GM18861 (cell line): ENCODE measurements at regions not wholly inside any gene's neighbourhood (a gene's known extent, or its start where the extent isn't known, plus 50 kb on each side); places are given as distances from the start of the nearest gene placed in this dataset.

Experiments
- ATAC-seq: cut with Tn5 transposase; IDR thresholded peaks from one replicate; pipeline ENCODE4 v1.9.1; 2021; ENCODE audit not compliant: unreplicated experiment

DNA sequence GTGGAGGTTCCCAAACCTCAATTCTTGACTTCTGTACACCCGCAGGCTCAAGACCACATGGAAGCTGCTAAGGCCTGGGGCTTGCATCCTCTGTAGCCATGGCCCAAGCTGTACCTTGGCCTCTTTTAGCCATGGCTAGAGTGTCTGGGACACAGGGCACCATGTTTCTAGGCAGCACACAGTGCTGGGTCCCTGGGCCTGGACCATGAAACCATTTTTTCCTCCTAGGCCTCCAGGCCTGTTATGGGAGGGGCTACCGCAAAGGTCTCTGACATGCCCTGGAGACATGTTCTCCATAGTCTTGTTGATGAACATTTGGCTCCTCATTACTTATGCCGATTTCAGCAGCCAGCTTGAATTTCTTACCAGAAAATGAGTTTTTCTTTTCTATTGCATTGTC lies 701.4 kb downstream of the FGF9 start:
- no peak for ATAC-seq

GRCh38 chr13:22375151-22375550 lies 704.3 kb downstream of the FGF9 start:
- ATAC-seq: no peak

DNA sequence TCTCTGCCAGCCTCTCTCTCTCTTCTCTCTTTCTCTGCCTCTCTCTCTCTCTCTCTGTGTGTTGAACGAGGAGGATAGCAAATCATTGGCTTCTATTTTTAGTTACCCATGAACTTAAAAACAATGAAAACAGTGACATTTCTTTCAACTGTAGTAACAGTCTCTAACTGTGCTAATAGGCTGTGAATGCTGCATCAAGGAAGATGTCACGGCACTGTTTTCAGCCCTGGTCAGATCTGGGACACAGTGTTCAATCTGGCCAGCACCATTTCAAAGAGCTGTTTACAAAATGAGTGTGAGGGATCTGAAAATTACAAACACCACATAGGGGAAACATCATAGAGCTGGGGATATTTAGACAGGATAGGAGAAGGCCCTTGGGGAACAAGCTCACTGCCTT lies 717.0 kb downstream of the FGF9 start:
- ATAC-seq: no peak

DNA sequence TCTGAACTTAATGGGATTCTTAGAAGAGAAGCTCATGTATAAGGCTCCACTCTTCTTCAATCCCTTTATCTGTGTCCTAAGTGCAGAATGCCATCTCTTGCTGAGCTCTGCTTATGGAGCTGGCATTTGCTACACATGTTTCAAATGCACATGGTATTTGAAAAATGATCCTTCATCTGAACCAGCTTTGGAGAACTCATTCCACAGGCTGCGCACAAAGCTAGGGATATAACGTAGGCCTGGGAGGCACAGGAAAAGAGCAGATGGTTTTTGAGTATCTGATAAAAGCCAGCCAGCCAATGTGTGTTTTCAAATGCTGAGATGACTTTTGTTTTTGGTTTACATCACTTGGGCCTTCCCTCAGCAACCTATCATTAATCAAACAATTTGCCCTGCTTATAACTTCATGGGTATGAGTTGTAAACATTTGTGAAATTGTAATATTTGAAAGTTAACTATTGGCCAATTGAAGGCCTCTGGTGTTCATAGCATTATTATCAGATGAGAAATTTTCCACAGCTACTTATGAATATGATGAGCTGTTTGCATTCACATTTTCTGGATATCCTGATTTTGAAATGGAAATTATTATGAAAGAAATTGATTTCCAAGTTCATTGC lies 729.0 kb downstream of the FGF9 start:
- no peak for ATAC-seq

DNA sequence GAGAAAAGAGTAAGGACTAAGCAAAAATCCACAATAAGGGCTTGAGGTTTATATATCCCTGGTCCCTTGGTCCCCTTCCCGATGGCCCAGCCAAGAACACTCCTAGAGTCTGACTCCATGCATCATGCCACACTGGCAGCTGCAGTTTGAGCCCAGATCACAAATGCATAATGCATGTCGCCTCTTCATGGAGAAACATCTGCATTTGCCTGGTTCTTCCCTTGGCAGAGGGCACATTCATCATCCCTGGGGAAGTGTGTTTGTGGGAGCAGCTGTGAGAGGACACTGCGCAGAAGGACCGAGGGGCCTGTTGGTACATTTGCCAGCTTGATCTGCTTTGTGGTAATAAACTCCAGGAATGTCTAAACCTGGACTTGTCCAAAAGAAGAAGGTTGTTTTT lies 731.8 kb downstream of the FGF9 start:
- no peak for ATAC-seq

DNA sequence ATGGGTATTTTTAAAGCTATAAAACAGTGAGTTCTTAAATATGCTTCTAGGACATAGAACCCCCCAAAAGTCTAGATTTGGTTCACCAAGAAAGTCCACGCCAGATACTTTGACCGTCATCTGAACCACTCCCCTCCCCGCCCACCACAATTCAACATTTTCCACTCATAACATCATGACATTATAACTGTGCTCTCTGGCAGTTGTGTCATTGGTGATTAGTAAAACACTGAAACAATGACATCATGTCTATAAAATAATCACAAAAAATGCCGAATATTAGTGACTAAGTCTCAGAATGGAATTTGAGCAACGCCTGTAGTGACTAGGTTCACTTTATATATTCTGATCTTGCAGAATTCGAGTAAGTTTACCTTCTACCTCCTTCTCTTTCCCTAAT lies 732.3 kb downstream of the FGF9 start:
- ATAC-seq: no peak

GRCh38 chr13:22405891-22406290 lies 735.0 kb downstream of the FGF9 start:
- ATAC-seq: no peak

GRCh38 chr13:22412452-22412851 lies 741.6 kb downstream of the FGF9 start:
- ATAC-seq: no peak

GRCh38 chr13:22422023-22422422 lies 751.1 kb downstream of the FGF9 start:
- no peak for ATAC-seq

DNA sequence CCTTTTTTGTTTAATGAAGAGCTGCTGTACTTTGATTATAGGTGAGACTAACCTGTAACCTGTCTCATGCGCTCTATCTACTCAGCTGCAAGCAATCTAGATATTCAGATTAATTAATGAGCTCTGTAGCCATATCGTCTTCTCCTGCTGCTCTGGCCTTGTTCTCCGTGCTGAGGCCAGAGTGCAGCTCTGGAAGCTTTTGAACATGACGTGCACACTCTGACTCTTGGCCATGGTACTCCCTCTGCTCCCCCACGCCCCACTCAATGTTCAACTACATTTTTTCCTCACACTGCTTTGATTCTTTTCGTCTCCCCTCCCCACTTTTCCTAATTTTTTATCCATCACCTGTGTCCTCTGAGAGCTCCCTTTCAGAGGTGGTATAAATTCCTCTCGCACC lies 751.8 kb downstream of the FGF9 start:
- ATAC-seq: no peak

GRCh38 chr13:22423261-22423660 lies 752.4 kb downstream of the FGF9 start:
- no peak for ATAC-seq

DNA sequence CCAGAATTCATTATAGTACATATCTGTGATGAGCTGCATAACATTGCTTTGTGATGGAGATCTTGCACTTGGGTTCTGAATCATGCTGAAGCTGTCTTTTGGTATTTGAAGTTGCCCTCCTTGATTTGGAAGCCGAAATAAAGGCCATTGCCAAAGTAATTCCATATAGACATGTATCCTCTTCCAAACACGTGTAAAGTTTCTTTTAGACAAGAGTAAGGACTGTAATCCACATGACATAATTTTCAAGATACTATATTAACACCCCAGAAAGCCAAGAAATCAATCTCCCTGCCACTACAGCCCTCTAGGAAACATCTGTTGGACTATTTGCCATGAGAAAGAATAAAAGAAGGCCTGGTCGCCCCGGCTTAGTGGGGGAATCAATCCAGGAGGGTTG lies 754.2 kb downstream of the FGF9 start:
- no peak for ATAC-seq

- ATAC-seq: no peak
Observed at GRCh38 chr13:22427066-22427465, 753.7 kb upstream of the SGCG start.

- ATAC-seq: no peak
Observed at GRCh38 chr13:22427783-22428182, 753.0 kb upstream of the SGCG start.

DNA sequence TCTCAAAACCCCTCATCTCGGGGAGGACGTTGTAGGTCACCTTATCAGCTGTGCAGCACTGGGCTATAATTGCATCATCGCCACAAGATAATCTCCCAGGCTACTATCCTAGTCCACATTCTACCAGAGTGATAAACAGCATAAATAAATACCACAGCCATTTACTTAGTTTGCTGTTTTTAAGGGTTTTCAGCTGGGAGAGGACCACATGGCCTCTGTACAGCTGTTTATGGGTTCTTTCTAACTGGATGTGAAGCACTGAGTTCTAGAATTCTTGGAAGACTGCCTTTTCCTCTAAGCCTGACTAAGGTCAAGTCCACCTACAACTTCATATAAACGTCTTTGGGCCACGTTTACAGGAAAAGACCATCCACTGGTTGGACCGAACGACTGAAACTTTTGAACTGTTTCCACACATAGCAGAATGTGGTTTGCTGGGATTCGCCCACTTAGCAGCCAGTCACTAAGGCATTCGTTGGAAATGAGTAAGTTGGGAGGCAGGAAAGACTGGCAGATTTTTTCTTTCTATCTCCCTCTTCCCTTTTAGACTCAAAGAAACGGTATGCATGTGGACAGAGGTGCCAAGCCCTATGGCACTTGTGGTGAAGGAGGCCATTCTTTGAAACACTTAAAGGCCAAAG lies 752.5 kb upstream of the SGCG start:
- no peak for ATAC-seq

GRCh38 chr13:22432690-22433089 lies 748.1 kb upstream of the SGCG start:
- ATAC-seq: no peak

DNA sequence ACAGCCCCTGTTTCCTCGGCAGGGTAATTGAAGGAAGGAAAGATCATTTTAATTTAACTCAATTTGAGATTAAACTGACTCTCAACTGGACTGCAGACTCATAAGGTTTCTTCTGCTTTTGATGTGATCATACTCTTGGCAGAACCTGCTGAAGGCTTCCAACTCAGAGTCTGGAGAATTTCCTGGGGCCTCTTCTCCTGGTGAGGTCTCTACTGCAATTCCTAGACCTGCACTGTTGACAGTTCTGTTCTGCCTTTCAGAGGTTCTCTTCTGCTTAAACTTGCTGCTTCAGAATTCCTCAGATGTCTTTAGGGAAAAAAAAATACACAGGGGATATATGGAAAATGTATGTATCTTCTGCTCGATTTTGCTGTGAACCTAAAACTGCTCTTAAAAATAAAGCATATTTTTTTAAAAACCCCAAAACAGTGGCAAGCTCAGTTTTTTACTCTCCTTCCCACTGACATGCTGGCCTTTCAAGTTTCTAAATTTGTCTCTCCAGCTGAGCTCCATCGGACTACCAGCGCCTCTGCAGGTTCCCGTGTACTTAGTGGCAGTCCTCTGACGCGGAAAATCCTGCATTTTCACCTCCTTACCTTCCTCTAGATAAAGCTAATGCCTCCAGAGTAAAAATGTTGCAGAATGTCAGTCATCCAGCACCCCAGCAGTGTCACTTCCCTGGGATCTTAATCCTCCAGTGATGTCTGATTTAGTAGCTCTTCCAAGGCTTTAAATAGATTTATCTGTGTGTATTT lies 733.5 kb upstream of the SGCG start:
- ATAC-seq: no peak

- no peak for ATAC-seq
Observed at GRCh38 chr13:22449251-22449650, 731.5 kb upstream of the SGCG start.

- ATAC-seq: no peak
Observed at GRCh38 chr13:22451327-22451741, 729.4 kb upstream of the SGCG start.

DNA sequence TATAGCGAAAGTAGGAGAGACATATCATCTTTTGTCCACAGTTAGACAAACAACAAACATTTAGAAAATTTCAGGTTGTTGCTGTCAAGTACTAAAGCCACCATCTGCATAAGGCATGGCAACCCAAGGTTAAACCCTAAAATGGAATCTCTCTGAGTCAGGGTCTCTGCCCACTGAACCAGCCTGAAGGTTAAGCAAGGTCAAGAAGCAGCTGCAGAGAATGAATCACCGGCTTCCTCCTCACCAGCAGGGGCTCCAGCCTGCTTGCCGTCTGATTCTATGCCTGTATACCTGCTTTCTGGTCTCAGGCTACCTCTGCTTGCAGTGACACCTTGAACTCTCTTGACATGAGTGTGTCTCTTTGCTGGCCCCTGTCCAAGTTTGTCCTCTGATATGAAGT lies 726.2 kb upstream of the SGCG start:
- no peak for ATAC-seq

DNA sequence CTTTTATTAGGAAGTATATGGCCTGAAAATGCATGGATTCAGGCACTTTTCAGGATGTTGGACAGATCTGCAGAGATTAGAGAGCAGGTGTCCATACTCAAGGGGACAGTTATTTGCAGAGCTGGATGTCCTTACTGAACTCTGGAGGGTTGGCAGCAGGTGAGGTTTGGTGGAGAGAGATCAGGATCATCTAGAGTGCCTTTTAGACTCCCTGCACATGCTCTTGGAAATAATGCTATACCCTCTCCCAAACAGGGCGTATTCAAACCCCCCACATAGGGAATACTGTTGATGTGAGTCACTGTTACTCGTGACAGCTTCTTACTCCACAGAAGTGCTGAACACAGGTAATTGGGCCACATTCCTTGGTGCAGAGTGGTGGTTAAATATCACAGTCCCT lies 725.7 kb upstream of the SGCG start:
- no peak for ATAC-seq

GRCh38 chr13:22461854-22462490 lies 718.8 kb upstream of the SGCG start:
- ATAC-seq: no peak
